C4-2B (cell line): ENCODE measurements at regions not wholly inside any gene's neighbourhood (a gene's known extent, or its start where the extent isn't known, plus 50 kb on each side); places are given as distances from the start of the nearest gene placed in this dataset.

Experiments used
- ZFX ChIP-seq: fragments of 450-650 bp; IDR thresholded peaks from 2 replicates; pipeline ENCODE4 v1.6.1; 2017
- TF ChIP-seq, protein P1 (sequence below): fragments of 450-650 bp; conservative IDR thresholded peaks from 2 replicates; pipeline ENCODE4 v1.5.1; 2017; ENCODE audit warnings: mild to moderate bottlenecking

GRCh38 chr22:47407461-47408025 is 645.1 kb downstream of the TBC1D22A start:
- TF ChIP-seq, protein P1, sequence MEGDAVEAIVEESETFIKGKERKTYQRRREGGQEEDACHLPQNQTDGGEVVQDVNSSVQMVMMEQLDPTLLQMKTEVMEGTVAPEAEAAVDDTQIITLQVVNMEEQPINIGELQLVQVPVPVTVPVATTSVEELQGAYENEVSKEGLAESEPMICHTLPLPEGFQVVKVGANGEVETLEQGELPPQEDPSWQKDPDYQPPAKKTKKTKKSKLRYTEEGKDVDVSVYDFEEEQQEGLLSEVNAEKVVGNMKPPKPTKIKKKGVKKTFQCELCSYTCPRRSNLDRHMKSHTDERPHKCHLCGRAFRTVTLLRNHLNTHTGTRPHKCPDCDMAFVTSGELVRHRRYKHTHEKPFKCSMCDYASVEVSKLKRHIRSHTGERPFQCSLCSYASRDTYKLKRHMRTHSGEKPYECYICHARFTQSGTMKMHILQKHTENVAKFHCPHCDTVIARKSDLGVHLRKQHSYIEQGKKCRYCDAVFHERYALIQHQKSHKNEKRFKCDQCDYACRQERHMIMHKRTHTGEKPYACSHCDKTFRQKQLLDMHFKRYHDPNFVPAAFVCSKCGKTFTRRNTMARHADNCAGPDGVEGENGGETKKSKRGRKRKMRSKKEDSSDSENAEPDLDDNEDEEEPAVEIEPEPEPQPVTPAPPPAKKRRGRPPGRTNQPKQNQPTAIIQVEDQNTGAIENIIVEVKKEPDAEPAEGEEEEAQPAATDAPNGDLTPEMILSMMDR: no peak
- no peak for TF ChIP-seq ZFX
